Ovary (tissue), 7 donors: ENCODE measurements at regions not wholly inside any gene's neighbourhood (a gene's known extent, or its start where the extent isn't known, plus 50 kb on each side); places are given as distances from the start of the nearest gene placed in this dataset.

Source experiments
- DNase-seq, 5 donors: peaks; one replicate each; pipeline ENCODE4 v3.0.0-alpha.2; 2019 to 2020
- H3K27ac ChIP-seq, 2 donors: fragments of 200-600 bp; one replicate each; pipeline versions ENCODE4 v1.5.1 to v1.8.0; 2019 to 2022
- H3K27me3 ChIP-seq: fragments of 200-600 bp; one replicate; pipeline ENCODE4 v1.8.0; 2022
- H3K36me3 ChIP-seq: fragments of 200-600 bp; sonication (generic); one replicate; pipeline ENCODE4 v1.5.1; 2019
- H3K4me1 ChIP-seq: one replicate; pipeline ENCODE4 v1.8.1; 2013; ENCODE audit warnings: mild to moderate bottlenecking, moderate library complexity; ENCODE audit not compliant: insufficient read depth
- H3K4me3 ChIP-seq: fragments of 200-600 bp; sonication (generic); one replicate; pipeline ENCODE4 v1.5.1; 2017
- H3K9me3 ChIP-seq, 2 donors: fragments of 200-600 bp in 1 of 2; sonication (generic) in 1 of 2; one replicate each; pipeline versions ENCODE4 v1.5.1 to v1.8.1; 2013 to 2019; ENCODE audit warnings: mild to moderate bottlenecking in 1 of 2, moderate library complexity in 1 of 2
- CTCF ChIP-seq, 3 donors: fragments of 450-650 bp in 2 of 3; fragments of 200-600 bp in 1 of 3; IDR thresholded peaks; one replicate each; pipeline versions ENCODE4 v1.5.1 to v1.8.0; 2016 to 2022; ENCODE audit warnings: antibody characterized with exemption in 3 of 3, mild to moderate bottlenecking in 1 of 3
- EP300 ChIP-seq: sonication (generic); formaldehyde crosslinking; IDR thresholded peaks from one replicate; pipeline ENCODE4 v1.6.1; 2017; ENCODE audit warnings: antibody characterized with exemption
- POLR2A ChIP-seq: fragments of 450-650 bp; IDR thresholded peaks from one replicate; pipeline ENCODE4 v1.6.1; 2017; ENCODE audit warnings: antibody characterized with exemption, mild to moderate bottlenecking, moderate library complexity
- WGBS, 3 donors: extraction: QIAGEN DNeasy Blood & Tissue Kit in 1 of 3; methylation state at CpG; one replicate each; pipeline versions ENCODE4 v1.1.5 to v1.1.7; 2013 to 2017; 5-methylcytosine and 5-hydroxymethylcytosine counted together
- intact Hi-C, 4 donors: fragments of 100-400 bp; cut with DNase I; formaldehyde crosslinking; loops; one replicate each; pipeline versions ENCODE4 v1.11.0 to v1.15.1; 2022 to 2023
- donor health status: DM: no; HTN: no; CAD: no; lungs with moderate emphysema.
- donor health status: DM: no; HTN: no; CAD: no.
- donor health status: Bipolar disorder and iron deficiency.
- donor health status: DM: no; HTN: no; CAD: no.
- donor health status: DM: yes; HTN: yes; CAD: no.

- intact Hi-C loops = no loop called here
Observed at GRCh38 chr4:31645236-31645635, 925.1 kb downstream of the PCDH7 start.

GRCh38 chr4:31647786-31648185 lies 927.6 kb downstream of the PCDH7 start:
- Histone ChIP-seq H3K36me3 (no peaks in the 10 kb centered on the region), H3K4me3 (no peak overlapping the region), H3K27me3 (no peaks in the 10 kb centered on the region), H3K27ac (no peak overlapping the region), H3K9me3 (no peaks in the 10 kb centered on the region), H3K4me1 (no peaks in the 10 kb centered on the region)
- WGBS, 3 donors = 80 to 89% (median 85%) methylated on average over 1 of the region's 1 CpG
- TF ChIP-seq CTCF (IDR thresholded peaks at IDR 0.05) = no peak
- no peak for TF ChIP-seq POLR2A
- TF ChIP-seq EP300 = no peak
- no peak for DNase-seq
- intact Hi-C loops = no loop called here

More at GRCh38 chr4:31645236-31645635, 925.1 kb downstream of the PCDH7 start:
- no peaks in the 10 kb centered on the region for H3K27me3 ChIP-seq
- H3K36me3 ChIP-seq = no peaks in the 10 kb centered on the region
- no peak for DNase-seq
- H3K4me3 ChIP-seq = no peak overlapping the region
- no peaks in the 10 kb centered on the region for H3K4me1 ChIP-seq
- no peak for TF ChIP-seq EP300
- TF ChIP-seq POLR2A = no peak
- no peaks in the 10 kb centered on the region for H3K9me3 ChIP-seq
- no peak overlapping the region for H3K27ac ChIP-seq
- 60 to 67% (median 62%) methylated on average over 4 of the region's 4 CpGs for WGBS, 3 donors

GRCh38 chr4:31649878-31650277 lies 929.7 kb downstream of the PCDH7 start:
- no peak overlapping the region for H3K4me3 ChIP-seq
- 0 to 85% (median 0%) methylated on average over 1 of the region's 1 CpG for WGBS, 3 donors
- no peak overlapping the region for H3K27ac ChIP-seq
- no peaks in the 10 kb centered on the region for H3K9me3 ChIP-seq
- H3K27me3 ChIP-seq = no peaks in the 10 kb centered on the region
- DNase-seq = no peak
- no peaks in the 10 kb centered on the region for H3K36me3 ChIP-seq
- TF ChIP-seq POLR2A (no peak), CTCF (IDR thresholded peaks at IDR 0.05) (no peak), EP300 (no peak)
- no peaks in the 10 kb centered on the region for H3K4me1 ChIP-seq
- intact Hi-C loops = no loop called here

GRCh38 chr4:31651541-31651940 lies 931.4 kb downstream of the PCDH7 start:
- no peak for DNase-seq
- intact Hi-C loops = no loop called here
- no peaks in the 10 kb centered on the region for H3K27me3 ChIP-seq
- H3K36me3 ChIP-seq = no peaks in the 10 kb centered on the region
- no peak overlapping the region for H3K27ac ChIP-seq
- WGBS, 3 donors = 55 to 82% (median 70%) methylated on average over 1 of the region's 1 CpG
- no peak for TF ChIP-seq EP300
- TF ChIP-seq CTCF (IDR thresholded peaks at IDR 0.05) = no peak
- TF ChIP-seq POLR2A = no peak
- H3K9me3 ChIP-seq = no peaks in the 10 kb centered on the region
- H3K4me3 ChIP-seq = no peak overlapping the region
- H3K4me1 ChIP-seq = no peaks in the 10 kb centered on the region

GRCh38 chr4:31655328-31655727 lies 935.2 kb downstream of the PCDH7 start:
- Histone ChIP-seq H3K4me1 (no peaks in the 10 kb centered on the region), H3K27ac (no peak overlapping the region), H3K4me3 (no peak overlapping the region), H3K27me3 (no peaks in the 10 kb centered on the region), H3K9me3 (no peaks in the 10 kb centered on the region), H3K36me3 (no peaks in the 10 kb centered on the region)
- TF ChIP-seq POLR2A (no peak), EP300 (no peak), CTCF (IDR thresholded peaks at IDR 0.05) (no peak)
- DNase-seq = no peak
- intact Hi-C loops = no loop called here
